ENCODE measurements at regions not wholly inside any gene's neighbourhood (a gene's known extent, or its start where the extent isn't known, plus 50 kb on each side); places are given as distances from the start of the nearest gene placed in this dataset.

GRCh38 chr6:168885196-168885595, 368.4 kb downstream of the THBS2 start:
- TF ChIP-seq CTCF (IDR thresholded peaks at IDR 0.05) (no peak), POLR2A (IDR thresholded peaks at IDR 0.05) (no peak)
